ENCODE measurements at regions not wholly inside any gene's neighbourhood (a gene's known extent, or its start where the extent isn't known, plus 50 kb on each side); places are given as distances from the start of the nearest gene placed in this dataset.

GRCh38 chr4:81577392-81577791 lies 105.7 kb upstream of the RASGEF1B start:
- no peaks in the 10 kb centered on the region for H3K27me3 ChIP-seq
- no peak overlapping the region for H3K27ac ChIP-seq
- no peak overlapping the region for H3K4me3 ChIP-seq
- H3K4me1 ChIP-seq (replicated peaks in 1 of 2), result no peaks in the 10 kb centered on the region
- intact Hi-C loops (cut with DNase I), result no loop called here
- DNase-seq, result no peak
- 45 to 63% (median 59%) methylated on average over 1 of the region's 1 CpG for WGBS, 4 donors
- no peaks in the 10 kb centered on the region for H3K9me3 ChIP-seq (replicated peaks in 1 of 3)
- H3K36me3 ChIP-seq (replicated peaks in 1 of 2), result no peaks in the 10 kb centered on the region
- TF ChIP-seq POLR2A (IDR thresholded peaks at IDR 0.05), result no peak
- TF ChIP-seq CTCF (IDR thresholded peaks at IDR 0.05), result no peak

GRCh38 chr4:81574991-81575390 lies 103.3 kb upstream of the RASGEF1B start:
- TF ChIP-seq CTCF (IDR thresholded peaks at IDR 0.05) (no peak), POLR2A (IDR thresholded peaks at IDR 0.05) (no peak)
- Histone ChIP-seq H3K4me3 (no peak overlapping the region), H3K27me3 (no peaks in the 10 kb centered on the region), H3K4me1 (replicated peaks in 1 of 2) (no peaks in the 10 kb centered on the region), H3K27ac (no peak overlapping the region), H3K36me3 (replicated peaks in 1 of 2) (no peaks in the 10 kb centered on the region), H3K9me3 (replicated peaks in 1 of 3) (no peaks in the 10 kb centered on the region)
- no peak for DNase-seq
- intact Hi-C loops (cut with DNase I), result no loop called here
- WGBS, 4 donors, result 52 to 73% (median 65%) methylated on average over 3 of the region's 3 CpGs

- no peak overlapping the region for H3K4me3 ChIP-seq
- H3K4me1 ChIP-seq (replicated peaks in 1 of 2), result no peaks in the 10 kb centered on the region
- no peaks in the 10 kb centered on the region for H3K9me3 ChIP-seq (replicated peaks in 1 of 3)
- no peak overlapping the region for H3K27ac ChIP-seq
- intact Hi-C loops (cut with DNase I), result no loop called here
- no peaks in the 10 kb centered on the region for H3K27me3 ChIP-seq
- no peak for TF ChIP-seq POLR2A (IDR thresholded peaks at IDR 0.05)
- TF ChIP-seq CTCF (IDR thresholded peaks at IDR 0.05), result no peak
- H3K36me3 ChIP-seq (replicated peaks in 1 of 2), result no peaks in the 10 kb centered on the region
- DNase-seq, result no peak
- whole genome bisulfite sequencing, 4 donors, result 76 to 84% (median 78%) methylated on average over 4 of the region's 4 CpGs
Observed at GRCh38 chr4:81573840-81574239, 102.1 kb upstream of the RASGEF1B start.

GRCh38 chr4:81572402-81572801 lies 100.7 kb upstream of the RASGEF1B start:
- TF ChIP-seq CTCF (IDR thresholded peaks at IDR 0.05), result no peak
- no peak for TF ChIP-seq POLR2A (IDR thresholded peaks at IDR 0.05)
- Histone ChIP-seq H3K36me3 (replicated peaks in 1 of 2) (no peaks in the 10 kb centered on the region), H3K27ac (no peak overlapping the region), H3K4me3 (no peak overlapping the region), H3K27me3 (no peaks in the 10 kb centered on the region), H3K4me1 (replicated peaks in 1 of 2) (no peaks in the 10 kb centered on the region), H3K9me3 (replicated peaks in 1 of 3) (no peaks in the 10 kb centered on the region)
- DNase-seq, result no peak
- intact Hi-C loops (cut with DNase I), result no loop called here
